ENCODE measurements at regions not wholly inside any gene's neighbourhood (a gene's known extent, or its start where the extent isn't known, plus 50 kb on each side); places are given as distances from the start of the nearest gene placed in this dataset.
A peak's percentile ranks its signal among the peaks of the same experiment; 100 is the strongest.

DNA sequence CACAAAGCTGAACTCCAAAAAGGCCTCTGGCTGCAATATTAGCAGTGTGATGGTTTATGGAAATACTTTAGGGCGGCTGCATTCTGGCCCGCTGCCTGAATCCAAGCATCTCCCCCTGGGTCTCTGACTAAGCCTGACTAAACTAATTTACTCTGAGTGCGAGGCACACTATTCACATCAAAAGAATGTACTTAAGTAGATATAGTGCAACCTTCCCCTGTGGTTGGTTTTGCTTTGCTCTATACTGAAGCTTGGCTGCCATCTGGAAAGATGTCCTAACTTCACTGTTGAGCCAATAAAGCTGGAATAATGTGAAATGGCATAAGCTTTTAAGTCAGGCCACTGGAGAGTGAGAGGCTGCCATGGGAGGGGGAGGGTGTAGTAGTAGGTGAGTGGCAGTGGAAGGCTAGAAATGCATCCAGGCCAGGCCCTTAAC lies 321.6 kb downstream of the AASDHPPT start:
- intact Hi-C loops (cut with DNase I) = no loop called here
- Histone ChIP-seq H3K27ac (ENCODE audit: low read depth in 2 of 2, low read length in 2 of 2) (no peak overlapping the region), H3K27me3 (ENCODE audit: control insufficient read depth, insufficient read depth, low read length) (no peaks in the 10 kb centered on the region), H3K4me3 (ENCODE audit: low read length in 3 of 3) (no peak overlapping the region), H3K9me3 (ENCODE audit: control insufficient read depth in 2 of 3, insufficient read depth in 1 of 3, low read length in 3 of 3) (no peaks in the 10 kb centered on the region), H3K36me3 (ENCODE audit: control insufficient read depth in 2 of 3, insufficient read depth in 3 of 3, low read length in 3 of 3) (no peaks in the 10 kb centered on the region), H3K9ac (ENCODE audit: low read length in 3 of 3) (no peak overlapping the region), H3K4me1 (ENCODE audit: control insufficient read depth in 2 of 3, insufficient read depth in 2 of 3, low read depth in 1 of 3, low read length in 3 of 3) (no peaks in the 10 kb centered on the region)
- DNase-seq (peak in 1 of 5 donors; percentile 66), FAIRE-seq (no peak)
- TF ChIP-seq, protein P1, sequence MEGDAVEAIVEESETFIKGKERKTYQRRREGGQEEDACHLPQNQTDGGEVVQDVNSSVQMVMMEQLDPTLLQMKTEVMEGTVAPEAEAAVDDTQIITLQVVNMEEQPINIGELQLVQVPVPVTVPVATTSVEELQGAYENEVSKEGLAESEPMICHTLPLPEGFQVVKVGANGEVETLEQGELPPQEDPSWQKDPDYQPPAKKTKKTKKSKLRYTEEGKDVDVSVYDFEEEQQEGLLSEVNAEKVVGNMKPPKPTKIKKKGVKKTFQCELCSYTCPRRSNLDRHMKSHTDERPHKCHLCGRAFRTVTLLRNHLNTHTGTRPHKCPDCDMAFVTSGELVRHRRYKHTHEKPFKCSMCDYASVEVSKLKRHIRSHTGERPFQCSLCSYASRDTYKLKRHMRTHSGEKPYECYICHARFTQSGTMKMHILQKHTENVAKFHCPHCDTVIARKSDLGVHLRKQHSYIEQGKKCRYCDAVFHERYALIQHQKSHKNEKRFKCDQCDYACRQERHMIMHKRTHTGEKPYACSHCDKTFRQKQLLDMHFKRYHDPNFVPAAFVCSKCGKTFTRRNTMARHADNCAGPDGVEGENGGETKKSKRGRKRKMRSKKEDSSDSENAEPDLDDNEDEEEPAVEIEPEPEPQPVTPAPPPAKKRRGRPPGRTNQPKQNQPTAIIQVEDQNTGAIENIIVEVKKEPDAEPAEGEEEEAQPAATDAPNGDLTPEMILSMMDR (IDR thresholded peaks at IDR 0.05; ENCODE audit: borderline replicate concordance, extremely low read depth, insufficient read depth) = no peak

DNA sequence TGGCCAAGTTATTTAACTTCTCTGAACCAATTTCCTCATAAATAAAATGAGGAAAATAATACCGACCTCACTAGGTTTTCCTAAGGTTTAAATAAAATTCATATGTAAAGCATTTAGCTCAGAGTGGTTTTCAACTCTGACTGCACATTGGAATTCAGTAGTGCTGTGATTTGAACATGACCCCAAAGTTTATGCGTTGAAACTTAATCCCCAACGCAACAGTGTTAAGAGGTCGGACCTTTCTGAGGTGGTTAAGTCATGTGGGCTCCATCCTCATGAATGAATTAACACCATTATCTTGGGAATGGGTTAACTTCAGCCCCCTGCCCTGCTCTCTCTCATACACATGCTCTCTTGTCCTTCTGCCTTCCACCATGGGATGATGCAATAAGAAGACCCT lies 322.2 kb downstream of the AASDHPPT start:
- Histone ChIP-seq H3K27me3 (ENCODE audit: control insufficient read depth, insufficient read depth, low read length) (no peaks in the 10 kb centered on the region), H3K4me1 (ENCODE audit: control insufficient read depth in 2 of 3, insufficient read depth in 2 of 3, low read depth in 1 of 3, low read length in 3 of 3) (no peaks in the 10 kb centered on the region), H3K9me3 (ENCODE audit: control insufficient read depth in 2 of 3, insufficient read depth in 1 of 3, low read length in 3 of 3) (no peaks in the 10 kb centered on the region), H3K27ac (ENCODE audit: low read depth in 2 of 2, low read length in 2 of 2) (no peak overlapping the region), H3K9ac (ENCODE audit: low read length in 3 of 3) (no peak overlapping the region), H3K4me3 (ENCODE audit: low read length in 3 of 3) (no peak overlapping the region), H3K36me3 (ENCODE audit: control insufficient read depth in 2 of 3, insufficient read depth in 3 of 3, low read length in 3 of 3) (no peaks in the 10 kb centered on the region)
- FAIRE-seq = no peak
- no peak for DNase-seq
- intact Hi-C loops (cut with DNase I) = no loop called here
- TF ChIP-seq, protein P1 (IDR thresholded peaks at IDR 0.05; ENCODE audit: borderline replicate concordance, extremely low read depth, insufficient read depth) = no peak

DNA sequence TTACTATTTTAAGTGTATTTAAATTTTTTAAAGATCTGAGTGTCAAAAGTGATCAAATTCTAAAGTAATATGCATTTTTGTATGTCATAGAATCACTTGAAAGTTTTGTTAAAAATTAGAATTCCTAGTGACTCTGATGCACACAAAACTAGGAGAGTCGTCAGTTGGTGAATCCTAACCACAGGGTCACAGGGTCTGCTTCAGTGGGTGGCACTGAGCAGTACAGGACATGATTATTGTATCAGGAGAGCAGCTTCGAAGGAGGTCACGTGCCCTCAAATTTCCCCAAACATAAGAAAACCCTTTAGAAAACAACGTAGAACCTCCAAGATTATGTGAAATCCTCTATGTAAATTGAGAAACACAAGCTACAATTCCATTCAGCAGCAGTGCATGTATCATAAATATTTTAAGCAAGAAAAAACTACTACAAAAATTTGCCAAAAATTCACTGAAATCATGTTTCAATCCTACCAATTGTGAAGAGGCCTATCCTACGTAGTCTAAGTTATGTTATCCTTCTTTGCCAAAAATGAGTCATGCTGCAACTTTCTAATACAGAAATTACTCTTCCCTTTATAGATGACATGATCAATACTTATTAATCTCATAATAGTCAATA lies 323.6 kb downstream of the AASDHPPT start:
- H3K36me3 ChIP-seq (ENCODE audit: control insufficient read depth in 2 of 3, insufficient read depth in 3 of 3, low read length in 3 of 3) = no peaks in the 10 kb centered on the region
- no peak overlapping the region for H3K9ac ChIP-seq (ENCODE audit: low read length in 3 of 3)
- H3K4me3 ChIP-seq (ENCODE audit: low read length in 3 of 3) = no peak overlapping the region
- TF ChIP-seq, protein P1 (IDR thresholded peaks at IDR 0.05; ENCODE audit: borderline replicate concordance, extremely low read depth, insufficient read depth) = no peak
- no peak for FAIRE-seq
- DNase-seq = no peak
- H3K27ac ChIP-seq (ENCODE audit: low read depth in 2 of 2, low read length in 2 of 2) = no peak overlapping the region
- no peaks in the 10 kb centered on the region for H3K9me3 ChIP-seq (ENCODE audit: control insufficient read depth in 2 of 3, insufficient read depth in 1 of 3, low read length in 3 of 3)
- no peaks in the 10 kb centered on the region for H3K4me1 ChIP-seq (ENCODE audit: control insufficient read depth in 2 of 3, insufficient read depth in 2 of 3, low read depth in 1 of 3, low read length in 3 of 3)
- intact Hi-C loops (cut with DNase I) = no loop called here
- no peaks in the 10 kb centered on the region for H3K27me3 ChIP-seq (ENCODE audit: control insufficient read depth, insufficient read depth, low read length)

DNA sequence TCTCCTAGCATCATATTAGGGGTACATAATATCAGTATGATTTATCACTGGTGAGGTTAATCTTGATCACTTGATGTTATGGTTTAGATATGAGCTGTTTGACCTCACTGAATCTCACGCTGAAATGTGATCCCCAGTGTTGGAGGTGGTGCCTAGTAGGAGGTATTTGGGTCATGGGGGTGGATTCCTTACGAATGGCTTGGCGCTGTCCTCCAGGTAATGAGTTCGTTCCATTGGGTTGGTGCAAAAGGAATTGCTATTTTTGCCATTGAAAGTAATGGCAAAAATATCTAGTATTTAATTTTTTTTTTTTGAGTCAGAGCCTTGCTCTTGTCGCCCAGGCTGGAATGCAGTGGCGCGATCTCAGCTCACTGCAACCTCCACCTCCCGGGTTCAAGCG lies 326.3 kb downstream of the AASDHPPT start:
- TF ChIP-seq, protein P1 (IDR thresholded peaks at IDR 0.05; ENCODE audit: borderline replicate concordance, extremely low read depth, insufficient read depth) = no peak
- no peak overlapping the region for H3K4me3 ChIP-seq (ENCODE audit: low read length in 3 of 3)
- no peak overlapping the region for H3K27ac ChIP-seq (ENCODE audit: low read depth in 2 of 2, low read length in 2 of 2)
- no peak for DNase-seq
- H3K27me3 ChIP-seq (ENCODE audit: control insufficient read depth, insufficient read depth, low read length) = no peaks in the 10 kb centered on the region
- H3K4me1 ChIP-seq (ENCODE audit: control insufficient read depth in 2 of 3, insufficient read depth in 2 of 3, low read depth in 1 of 3, low read length in 3 of 3) = no peaks in the 10 kb centered on the region
- H3K9ac ChIP-seq (ENCODE audit: low read length in 3 of 3) = no peak overlapping the region
- no peaks in the 10 kb centered on the region for H3K9me3 ChIP-seq (ENCODE audit: control insufficient read depth in 2 of 3, insufficient read depth in 1 of 3, low read length in 3 of 3)
- no peaks in the 10 kb centered on the region for H3K36me3 ChIP-seq (ENCODE audit: control insufficient read depth in 2 of 3, insufficient read depth in 3 of 3, low read length in 3 of 3)
- intact Hi-C loops (cut with DNase I) = no loop called here
- no peak for FAIRE-seq

All from kidney (tissue), 13 donors.